ENCODE measurements at regions not wholly inside any gene's neighbourhood (a gene's known extent, or its start where the extent isn't known, plus 50 kb on each side); places are given as distances from the start of the nearest gene placed in this dataset.
"Not testable (repeated sequence)": the region's sequence is repeated elsewhere in the genome, so short reads cannot be mapped to it uniquely, and the experiment has no call there.

DNA sequence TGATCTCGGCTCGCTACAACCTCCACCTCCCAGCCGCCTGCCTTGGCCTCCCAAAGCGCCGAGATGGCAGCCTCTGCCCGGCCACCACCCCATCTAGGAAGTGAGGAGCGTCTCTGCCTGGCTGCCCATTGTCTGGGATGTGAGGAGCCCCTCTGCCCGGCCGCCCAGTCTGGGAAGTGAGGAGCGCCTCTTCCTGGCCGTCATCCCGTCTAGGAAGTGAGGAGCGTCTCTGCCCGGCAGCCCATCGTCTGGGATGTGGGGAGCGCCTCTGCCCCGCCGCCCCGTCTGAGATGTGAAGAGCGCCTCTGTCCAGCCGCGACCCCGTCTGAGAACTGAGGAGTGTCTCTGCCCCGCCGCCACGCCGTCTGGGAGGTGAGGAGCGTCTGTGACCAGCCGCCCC lies 52.9 kb upstream of the WDR11 start:
- TF ChIP-seq, protein P1, sequence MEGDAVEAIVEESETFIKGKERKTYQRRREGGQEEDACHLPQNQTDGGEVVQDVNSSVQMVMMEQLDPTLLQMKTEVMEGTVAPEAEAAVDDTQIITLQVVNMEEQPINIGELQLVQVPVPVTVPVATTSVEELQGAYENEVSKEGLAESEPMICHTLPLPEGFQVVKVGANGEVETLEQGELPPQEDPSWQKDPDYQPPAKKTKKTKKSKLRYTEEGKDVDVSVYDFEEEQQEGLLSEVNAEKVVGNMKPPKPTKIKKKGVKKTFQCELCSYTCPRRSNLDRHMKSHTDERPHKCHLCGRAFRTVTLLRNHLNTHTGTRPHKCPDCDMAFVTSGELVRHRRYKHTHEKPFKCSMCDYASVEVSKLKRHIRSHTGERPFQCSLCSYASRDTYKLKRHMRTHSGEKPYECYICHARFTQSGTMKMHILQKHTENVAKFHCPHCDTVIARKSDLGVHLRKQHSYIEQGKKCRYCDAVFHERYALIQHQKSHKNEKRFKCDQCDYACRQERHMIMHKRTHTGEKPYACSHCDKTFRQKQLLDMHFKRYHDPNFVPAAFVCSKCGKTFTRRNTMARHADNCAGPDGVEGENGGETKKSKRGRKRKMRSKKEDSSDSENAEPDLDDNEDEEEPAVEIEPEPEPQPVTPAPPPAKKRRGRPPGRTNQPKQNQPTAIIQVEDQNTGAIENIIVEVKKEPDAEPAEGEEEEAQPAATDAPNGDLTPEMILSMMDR (IDR thresholded peaks at IDR 0.05; ENCODE audit: low read length) = not testable (repeated sequence)
- not testable (repeated sequence) for TF ChIP-seq EZH2 (optimal IDR thresholded peaks at IDR 0.05; ENCODE audit: low read depth, low read length); EZH2phosphoT487 (IDR thresholded peaks at IDR 0.05; ENCODE audit: low read length)
